Mammary epithelial cell (primary cell): ENCODE measurements at regions not wholly inside any gene's neighbourhood (a gene's known extent, or its start where the extent isn't known, plus 50 kb on each side); places are given as distances from the start of the nearest gene placed in this dataset.

ENCODE experiments used
- EZH2 ChIP-seq: IDR thresholded peaks from 2 replicates; pipeline ENCODE4 v1.6.1; 2012; ENCODE audit warnings: low read length, inconsistent platforms, borderline replicate concordance
- TF ChIP-seq, protein P1 (sequence below), 2 donors: IDR thresholded peaks in 1 of 2; conservative IDR thresholded peaks in 1 of 2; 2 replicates each; pipeline ENCODE4 v1.5.1; 2011 to 2012; ENCODE audit warnings: inconsistent platforms in 2 of 2, low read length in 2 of 2, mild to moderate bottlenecking in 2 of 2, control low read depth in 1 of 2, low read depth in 1 of 2; ENCODE audit not compliant: insufficient read depth in 1 of 2; ENCODE audit errors: extremely low read depth in 1 of 2

DNA sequence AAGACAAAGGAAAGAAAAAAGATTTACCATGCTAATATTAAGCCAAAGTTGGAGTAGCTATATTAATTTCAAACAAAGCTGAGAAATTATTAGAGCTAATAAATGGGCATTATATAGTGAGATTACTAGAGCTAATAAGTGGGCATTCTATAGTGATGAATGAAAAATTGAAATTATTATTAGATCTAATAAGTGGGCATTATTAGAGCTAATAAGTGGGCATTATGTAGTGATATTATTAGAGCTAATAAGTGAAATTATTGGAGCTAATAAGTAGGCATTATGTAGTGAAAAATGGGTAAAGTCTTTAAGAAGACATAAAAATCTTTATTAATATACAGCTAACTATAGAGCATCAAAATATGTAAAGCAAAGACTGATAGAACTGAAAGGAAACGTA, 745.7 kb downstream of the TRIB2 start:
- TF ChIP-seq, protein P1, sequence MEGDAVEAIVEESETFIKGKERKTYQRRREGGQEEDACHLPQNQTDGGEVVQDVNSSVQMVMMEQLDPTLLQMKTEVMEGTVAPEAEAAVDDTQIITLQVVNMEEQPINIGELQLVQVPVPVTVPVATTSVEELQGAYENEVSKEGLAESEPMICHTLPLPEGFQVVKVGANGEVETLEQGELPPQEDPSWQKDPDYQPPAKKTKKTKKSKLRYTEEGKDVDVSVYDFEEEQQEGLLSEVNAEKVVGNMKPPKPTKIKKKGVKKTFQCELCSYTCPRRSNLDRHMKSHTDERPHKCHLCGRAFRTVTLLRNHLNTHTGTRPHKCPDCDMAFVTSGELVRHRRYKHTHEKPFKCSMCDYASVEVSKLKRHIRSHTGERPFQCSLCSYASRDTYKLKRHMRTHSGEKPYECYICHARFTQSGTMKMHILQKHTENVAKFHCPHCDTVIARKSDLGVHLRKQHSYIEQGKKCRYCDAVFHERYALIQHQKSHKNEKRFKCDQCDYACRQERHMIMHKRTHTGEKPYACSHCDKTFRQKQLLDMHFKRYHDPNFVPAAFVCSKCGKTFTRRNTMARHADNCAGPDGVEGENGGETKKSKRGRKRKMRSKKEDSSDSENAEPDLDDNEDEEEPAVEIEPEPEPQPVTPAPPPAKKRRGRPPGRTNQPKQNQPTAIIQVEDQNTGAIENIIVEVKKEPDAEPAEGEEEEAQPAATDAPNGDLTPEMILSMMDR (conservative IDR thresholded peaks at IDR 0.05 in 1 of 2, IDR thresholded peaks at IDR 0.05 in 1 of 2; ENCODE audit: extremely low read depth in 1 of 2, insufficient read depth in 1 of 2, low read depth in 1 of 2, low read length in 2 of 2) = no peak
- TF ChIP-seq EZH2 = no peak
